K562 (cell line): ENCODE measurements at regions not wholly inside any gene's neighbourhood (a gene's known extent, or its start where the extent isn't known, plus 50 kb on each side); places are given as distances from the start of the nearest gene placed in this dataset.

Experiments
- SMARCC2 ChIP-seq: fragments of 450-650 bp; IDR thresholded peaks from 2 replicates; pipeline ENCODE4 v1.6.1; 2017; ENCODE audit warnings: antibody characterized with exemption, moderate library complexity, mild to moderate bottlenecking, low read depth
- ZNF217 ChIP-seq: sonication (generic); formaldehyde crosslinking; IDR thresholded peaks from 2 replicates; pipeline ENCODE4 v1.8.0; 2022; ENCODE audit warnings: mild to moderate bottlenecking, missing genetic modification reagents
- TF ChIP-seq, protein P1 (sequence below), 2 experiments: fragments of 450-650 bp; conservative IDR thresholded peaks; 2 replicates each; pipeline ENCODE4 v1.6.1; 2017; ENCODE audit warnings: mild to moderate bottlenecking in 2 of 2, moderate library complexity in 2 of 2
- TF ChIP-seq, protein P2 (sequence below): fragments of 200-800 bp; sonication (Bioruptor generic); IDR thresholded peaks from 2 replicates; pipeline ENCODE4 v1.6.1; 2016; ENCODE audit warnings: missing genetic modification characterization, missing compliant biosample characterization
- TF ChIP-seq, protein P3 (sequence below): fragments of 200-400 bp; formaldehyde crosslinking; IDR thresholded peaks from 2 replicates; pipeline ENCODE4 v1.6.1; 2017; ENCODE audit warnings: mild to moderate bottlenecking, low read depth, low read length, moderate library complexity

DNA sequence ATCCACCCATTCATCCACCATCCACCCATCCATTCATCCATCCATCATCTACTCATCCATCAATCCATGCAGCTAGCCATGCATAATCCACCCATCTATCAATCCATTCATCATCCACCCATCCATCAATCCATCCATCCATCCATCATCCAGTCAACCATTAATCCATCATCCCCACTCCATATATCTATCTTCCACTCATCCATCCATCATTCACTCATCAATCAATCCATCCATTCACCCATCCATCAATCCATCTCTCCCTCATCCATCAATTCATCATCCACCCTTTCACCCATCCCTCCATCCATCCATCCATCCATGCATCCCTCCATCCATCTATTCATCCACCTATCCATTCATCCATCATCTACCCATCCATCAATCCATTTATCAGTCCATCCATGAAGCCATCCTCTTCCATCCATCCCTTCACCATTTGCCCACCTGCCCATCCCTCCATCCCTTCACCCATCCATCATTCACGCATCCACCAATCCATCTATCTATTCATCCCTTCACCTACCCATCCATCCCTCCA lies 689.4 kb downstream of the BRD1 start (continued):
- TF ChIP-seq ZNF217 (no peak), SMARCC2 (no peak)
- TF ChIP-seq, protein P1, sequence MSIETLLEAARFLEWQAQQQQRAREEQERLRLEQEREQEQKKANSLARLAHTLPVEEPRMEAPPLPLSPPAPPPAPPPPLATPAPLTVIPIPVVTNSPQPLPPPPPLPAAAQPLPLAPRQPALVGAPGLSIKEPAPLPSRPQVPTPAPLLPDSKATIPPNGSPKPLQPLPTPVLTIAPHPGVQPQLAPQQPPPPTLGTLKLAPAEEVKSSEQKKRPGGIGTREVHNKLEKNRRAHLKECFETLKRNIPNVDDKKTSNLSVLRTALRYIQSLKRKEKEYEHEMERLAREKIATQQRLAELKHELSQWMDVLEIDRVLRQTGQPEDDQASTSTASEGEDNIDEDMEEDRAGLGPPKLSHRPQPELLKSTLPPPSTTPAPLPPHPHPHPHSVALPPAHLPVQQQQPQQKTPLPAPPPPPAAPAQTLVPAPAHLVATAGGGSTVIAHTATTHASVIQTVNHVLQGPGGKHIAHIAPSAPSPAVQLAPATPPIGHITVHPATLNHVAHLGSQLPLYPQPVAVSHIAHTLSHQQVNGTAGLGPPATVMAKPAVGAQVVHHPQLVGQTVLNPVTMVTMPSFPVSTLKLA (conservative IDR thresholded peaks at IDR 0.05): no peak
- TF ChIP-seq, protein P2, sequence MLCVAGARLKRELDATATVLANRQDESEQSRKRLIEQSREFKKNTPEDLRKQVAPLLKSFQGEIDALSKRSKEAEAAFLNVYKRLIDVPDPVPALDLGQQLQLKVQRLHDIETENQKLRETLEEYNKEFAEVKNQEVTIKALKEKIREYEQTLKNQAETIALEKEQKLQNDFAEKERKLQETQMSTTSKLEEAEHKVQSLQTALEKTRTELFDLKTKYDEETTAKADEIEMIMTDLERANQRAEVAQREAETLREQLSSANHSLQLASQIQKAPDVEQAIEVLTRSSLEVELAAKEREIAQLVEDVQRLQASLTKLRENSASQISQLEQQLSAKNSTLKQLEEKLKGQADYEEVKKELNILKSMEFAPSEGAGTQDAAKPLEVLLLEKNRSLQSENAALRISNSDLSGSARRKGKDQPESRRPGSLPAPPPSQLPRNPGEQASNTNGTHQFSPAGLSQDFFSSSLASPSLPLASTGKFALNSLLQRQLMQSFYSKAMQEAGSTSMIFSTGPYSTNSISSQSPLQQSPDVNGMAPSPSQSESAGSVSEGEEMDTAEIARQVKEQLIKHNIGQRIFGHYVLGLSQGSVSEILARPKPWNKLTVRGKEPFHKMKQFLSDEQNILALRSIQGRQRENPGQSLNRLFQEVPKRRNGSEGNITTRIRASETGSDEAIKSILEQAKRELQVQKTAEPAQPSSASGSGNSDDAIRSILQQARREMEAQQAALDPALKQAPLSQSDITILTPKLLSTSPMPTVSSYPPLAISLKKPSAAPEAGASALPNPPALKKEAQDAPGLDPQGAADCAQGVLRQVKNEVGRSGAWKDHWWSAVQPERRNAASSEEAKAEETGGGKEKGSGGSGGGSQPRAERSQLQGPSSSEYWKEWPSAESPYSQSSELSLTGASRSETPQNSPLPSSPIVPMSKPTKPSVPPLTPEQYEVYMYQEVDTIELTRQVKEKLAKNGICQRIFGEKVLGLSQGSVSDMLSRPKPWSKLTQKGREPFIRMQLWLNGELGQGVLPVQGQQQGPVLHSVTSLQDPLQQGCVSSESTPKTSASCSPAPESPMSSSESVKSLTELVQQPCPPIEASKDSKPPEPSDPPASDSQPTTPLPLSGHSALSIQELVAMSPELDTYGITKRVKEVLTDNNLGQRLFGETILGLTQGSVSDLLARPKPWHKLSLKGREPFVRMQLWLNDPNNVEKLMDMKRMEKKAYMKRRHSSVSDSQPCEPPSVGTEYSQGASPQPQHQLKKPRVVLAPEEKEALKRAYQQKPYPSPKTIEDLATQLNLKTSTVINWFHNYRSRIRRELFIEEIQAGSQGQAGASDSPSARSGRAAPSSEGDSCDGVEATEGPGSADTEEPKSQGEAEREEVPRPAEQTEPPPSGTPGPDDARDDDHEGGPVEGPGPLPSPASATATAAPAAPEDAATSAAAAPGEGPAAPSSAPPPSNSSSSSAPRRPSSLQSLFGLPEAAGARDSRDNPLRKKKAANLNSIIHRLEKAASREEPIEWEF: no peak
- TF ChIP-seq, protein P3, sequence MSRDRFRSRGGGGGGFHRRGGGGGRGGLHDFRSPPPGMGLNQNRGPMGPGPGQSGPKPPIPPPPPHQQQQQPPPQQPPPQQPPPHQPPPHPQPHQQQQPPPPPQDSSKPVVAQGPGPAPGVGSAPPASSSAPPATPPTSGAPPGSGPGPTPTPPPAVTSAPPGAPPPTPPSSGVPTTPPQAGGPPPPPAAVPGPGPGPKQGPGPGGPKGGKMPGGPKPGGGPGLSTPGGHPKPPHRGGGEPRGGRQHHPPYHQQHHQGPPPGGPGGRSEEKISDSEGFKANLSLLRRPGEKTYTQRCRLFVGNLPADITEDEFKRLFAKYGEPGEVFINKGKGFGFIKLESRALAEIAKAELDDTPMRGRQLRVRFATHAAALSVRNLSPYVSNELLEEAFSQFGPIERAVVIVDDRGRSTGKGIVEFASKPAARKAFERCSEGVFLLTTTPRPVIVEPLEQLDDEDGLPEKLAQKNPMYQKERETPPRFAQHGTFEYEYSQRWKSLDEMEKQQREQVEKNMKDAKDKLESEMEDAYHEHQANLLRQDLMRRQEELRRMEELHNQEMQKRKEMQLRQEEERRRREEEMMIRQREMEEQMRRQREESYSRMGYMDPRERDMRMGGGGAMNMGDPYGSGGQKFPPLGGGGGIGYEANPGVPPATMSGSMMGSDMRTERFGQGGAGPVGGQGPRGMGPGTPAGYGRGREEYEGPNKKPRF: no peak
- TF ChIP-seq, all 486 proteins: peak for 4
